Left ventricle myocardium inferior (tissue), 1 donor: ENCODE measurements at regions not wholly inside any gene's neighbourhood (a gene's known extent, or its start where the extent isn't known, plus 50 kb on each side); places are given as distances from the start of the nearest gene placed in this dataset.

Source experiments
- DNase-seq: peaks from one replicate; pipeline ENCODE4 v3.0.0-alpha.2; 2020
- H3K27ac ChIP-seq: fragments of 200-600 bp; replicated peaks from 2 replicates; pipeline ENCODE4 v1.8.0; 2021
- H3K27me3 ChIP-seq: fragments of 200-600 bp; 2 replicates; pipeline ENCODE4 v1.8.0; 2021; ENCODE audit warnings: low read depth
- H3K36me3 ChIP-seq: fragments of 200-600 bp; 2 replicates; pipeline ENCODE4 v1.8.0; 2021
- H3K4me1 ChIP-seq: fragments of 200-600 bp; 2 replicates; pipeline ENCODE4 v1.8.0; 2021
- H3K4me3 ChIP-seq: fragments of 200-600 bp; 2 replicates; pipeline ENCODE4 v1.8.0; 2021; ENCODE audit warnings: mild to moderate bottlenecking, moderate library complexity
- H3K9me3 ChIP-seq: fragments of 200-600 bp; replicated peaks from 2 replicates; pipeline ENCODE4 v1.8.0; 2021
- intact Hi-C: fragments of 100-400 bp; cut with micrococcal nuclease; formaldehyde crosslinking; loops from one replicate; pipeline ENCODE4 v1.11.0; 2022
- TF ChIP-seq, protein P1 (sequence below): fragments of 200-600 bp; IDR thresholded peaks from 2 replicates; pipeline ENCODE4 v1.8.0; 2021; ENCODE audit warnings: antibody characterized with exemption, mild to moderate bottlenecking, borderline replicate concordance
- donor health status: DM: no; HTN: yes; CAD: no; lungs with severe emphysema.

GRCh38 chr2:134118279-134119116 lies 135.4 kb upstream of the MGAT5 start:
- peak overlapping the region; percentile 96 for H3K27ac ChIP-seq

DNA sequence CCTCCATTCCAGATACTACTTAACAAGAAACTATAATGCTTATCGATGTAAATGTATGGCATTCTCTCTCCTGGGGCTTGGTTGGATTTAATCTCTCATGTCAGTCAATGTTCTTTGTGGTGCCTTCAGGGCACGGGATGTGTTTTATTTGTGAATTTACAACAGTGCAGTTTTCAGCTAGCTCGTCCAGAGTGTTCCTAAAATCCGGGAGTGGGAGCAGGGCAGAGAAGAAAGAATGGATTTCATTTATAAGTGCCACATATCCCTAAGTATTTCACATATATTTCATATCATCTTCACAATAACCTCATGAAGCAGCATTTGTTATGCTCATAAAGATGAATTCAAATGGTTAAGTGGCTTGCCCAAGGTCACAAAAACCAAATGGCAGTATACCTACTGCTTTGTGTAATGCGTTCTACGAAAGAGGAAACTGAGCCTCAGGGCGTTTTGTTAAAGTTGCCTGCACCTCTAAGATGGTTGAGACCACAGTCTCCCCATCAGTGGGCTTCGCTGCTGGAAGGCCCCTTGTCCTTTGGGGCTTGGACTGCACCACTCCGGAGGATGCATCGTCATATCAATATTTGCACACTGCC lies 134.7 kb upstream of the MGAT5 start:
- H3K4me1 ChIP-seq, result peaks cover 62% of the 10 kb centered on the region
- intact Hi-C loops, result loop anchor here (2.0 to 10.0 kb wide), 3 partner anchors 88 to 292 kb away; no protein-coding TSS in a partner anchor
- DNase-seq, result no peak
- TF ChIP-seq, protein P1, sequence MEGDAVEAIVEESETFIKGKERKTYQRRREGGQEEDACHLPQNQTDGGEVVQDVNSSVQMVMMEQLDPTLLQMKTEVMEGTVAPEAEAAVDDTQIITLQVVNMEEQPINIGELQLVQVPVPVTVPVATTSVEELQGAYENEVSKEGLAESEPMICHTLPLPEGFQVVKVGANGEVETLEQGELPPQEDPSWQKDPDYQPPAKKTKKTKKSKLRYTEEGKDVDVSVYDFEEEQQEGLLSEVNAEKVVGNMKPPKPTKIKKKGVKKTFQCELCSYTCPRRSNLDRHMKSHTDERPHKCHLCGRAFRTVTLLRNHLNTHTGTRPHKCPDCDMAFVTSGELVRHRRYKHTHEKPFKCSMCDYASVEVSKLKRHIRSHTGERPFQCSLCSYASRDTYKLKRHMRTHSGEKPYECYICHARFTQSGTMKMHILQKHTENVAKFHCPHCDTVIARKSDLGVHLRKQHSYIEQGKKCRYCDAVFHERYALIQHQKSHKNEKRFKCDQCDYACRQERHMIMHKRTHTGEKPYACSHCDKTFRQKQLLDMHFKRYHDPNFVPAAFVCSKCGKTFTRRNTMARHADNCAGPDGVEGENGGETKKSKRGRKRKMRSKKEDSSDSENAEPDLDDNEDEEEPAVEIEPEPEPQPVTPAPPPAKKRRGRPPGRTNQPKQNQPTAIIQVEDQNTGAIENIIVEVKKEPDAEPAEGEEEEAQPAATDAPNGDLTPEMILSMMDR, result no peak
- H3K36me3 ChIP-seq, result no peaks in the 10 kb centered on the region
- H3K27ac ChIP-seq, result peak overlapping the region; percentile 96
- no peaks in the 10 kb centered on the region for H3K27me3 ChIP-seq
- no peaks in the 10 kb centered on the region for H3K9me3 ChIP-seq
- peak overlapping the region; percentile 99 for H3K4me3 ChIP-seq

More at GRCh38 chr2:134118279-134119116, 135.4 kb upstream of the MGAT5 start:
- Histone ChIP-seq H3K27me3 (no peaks in the 10 kb centered on the region), H3K4me1 (peaks cover 55% of the 10 kb centered on the region), H3K36me3 (no peaks in the 10 kb centered on the region), H3K4me3 (peak overlapping the region; percentile 99), H3K9me3 (no peaks in the 10 kb centered on the region)
- intact Hi-C loops, result loop anchor here (2.0 to 10.0 kb wide), 3 partner anchors 89 to 292 kb away; no protein-coding TSS in a partner anchor
- TF ChIP-seq, protein P1, result peak; percentile 90
- peak; percentile 75 for DNase-seq

- no peaks in the 10 kb centered on the region for H3K9me3 ChIP-seq
- no peaks in the 10 kb centered on the region for H3K36me3 ChIP-seq
- peaks cover 68% of the 10 kb centered on the region for H3K4me1 ChIP-seq
- intact Hi-C loops, result loop anchor here (2.0 to 10.0 kb wide), 3 partner anchors 87 to 291 kb away; no protein-coding TSS in a partner anchor
- H3K27ac ChIP-seq, result peak overlapping the region; percentile 96
- H3K27me3 ChIP-seq, result no peaks in the 10 kb centered on the region
- peak overlapping the region; percentile 99 for H3K4me3 ChIP-seq
- peak; percentile 92 for DNase-seq
- TF ChIP-seq, protein P1, result no peak
Measured at GRCh38 chr2:134119713-134120405, 134.0 kb upstream of the MGAT5 start.

DNA sequence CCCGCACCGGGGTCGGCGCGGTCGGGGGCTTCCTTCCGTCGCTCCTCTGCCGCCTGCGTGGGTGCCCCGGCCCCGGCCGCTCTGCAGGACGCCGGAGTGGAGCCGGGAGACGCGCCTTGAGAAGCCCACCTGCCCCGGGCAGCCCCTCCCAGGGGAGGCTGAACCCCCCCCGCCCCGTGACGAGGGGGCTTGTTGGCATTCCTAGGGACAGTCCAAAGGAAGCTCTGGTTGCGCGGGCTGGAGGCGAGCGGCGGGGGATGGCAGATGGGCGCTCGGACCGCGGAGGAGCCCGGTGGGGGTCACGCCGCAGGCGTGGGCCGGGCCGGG lies 133.5 kb upstream of the MGAT5 start:
- H3K9me3 ChIP-seq, result no peaks in the 10 kb centered on the region
- peak; percentile 30 for DNase-seq
- intact Hi-C loops, result no loop called here
- TF ChIP-seq, protein P1, result no peak
- peak overlapping the region; percentile 99 for H3K4me3 ChIP-seq
- peak overlapping the region; percentile 96 for H3K27ac ChIP-seq
- H3K4me1 ChIP-seq, result peaks cover 73% of the 10 kb centered on the region
- H3K27me3 ChIP-seq, result no peaks in the 10 kb centered on the region
- no peaks in the 10 kb centered on the region for H3K36me3 ChIP-seq
